RPMI8226 (cell line): ENCODE measurements at regions not wholly inside any gene's neighbourhood (a gene's known extent, or its start where the extent isn't known, plus 50 kb on each side); places are given as distances from the start of the nearest gene placed in this dataset.
"Not testable (repeated sequence)": the region's sequence is repeated elsewhere in the genome, so short reads cannot be mapped to it uniquely, and the experiment has no call there.

Experiments used
- DNase-seq: peaks from one replicate; pipeline ENCODE4 v3.0.0-alpha.2; 2015

DNA sequence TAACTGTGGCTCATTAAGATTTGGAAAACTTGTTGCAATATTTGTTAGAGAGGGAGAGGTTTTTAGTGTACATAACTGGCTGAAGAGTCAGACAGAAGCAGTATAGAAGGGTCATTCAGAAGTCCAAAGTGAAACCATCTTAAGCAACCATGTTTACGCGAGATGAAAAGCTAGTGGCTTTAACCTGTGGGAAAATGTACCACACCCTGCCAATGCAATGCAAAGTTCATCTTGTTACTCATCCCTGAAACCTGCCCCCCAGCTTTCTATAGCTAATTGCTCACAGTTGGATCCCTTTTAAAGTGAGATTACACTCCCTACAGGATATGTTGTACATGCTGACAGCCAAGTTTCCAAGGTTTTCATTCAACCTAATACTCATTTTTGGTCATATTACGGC lies 96.7 kb upstream of the RAPGEF2 start:
- DNase-seq = no peak

DNA sequence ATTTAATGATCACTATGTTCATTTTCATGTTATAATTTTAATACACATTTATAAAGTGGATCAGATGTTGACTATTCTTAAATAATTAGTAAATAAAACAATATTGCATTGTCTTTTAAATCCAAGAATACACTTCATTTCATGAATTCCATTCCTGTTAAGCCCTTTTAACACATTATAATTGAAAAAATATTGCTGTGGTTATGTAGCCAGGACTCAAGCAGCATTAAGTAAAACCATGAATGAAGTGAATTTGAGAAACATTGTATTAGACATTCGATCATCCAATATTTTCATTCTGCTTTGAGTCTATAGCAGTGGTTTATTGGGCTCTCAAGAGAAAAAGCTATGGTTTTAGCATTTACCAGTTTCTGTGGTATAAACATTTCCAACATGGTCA lies 94.2 kb upstream of the RAPGEF2 start:
- DNase-seq = no peak

GRCh38 chr4:159009521-159009920 lies 93.4 kb upstream of the RAPGEF2 start:
- no peak for DNase-seq

GRCh38 chr4:159010100-159010499 lies 92.8 kb upstream of the RAPGEF2 start:
- DNase-seq = no peak

DNA sequence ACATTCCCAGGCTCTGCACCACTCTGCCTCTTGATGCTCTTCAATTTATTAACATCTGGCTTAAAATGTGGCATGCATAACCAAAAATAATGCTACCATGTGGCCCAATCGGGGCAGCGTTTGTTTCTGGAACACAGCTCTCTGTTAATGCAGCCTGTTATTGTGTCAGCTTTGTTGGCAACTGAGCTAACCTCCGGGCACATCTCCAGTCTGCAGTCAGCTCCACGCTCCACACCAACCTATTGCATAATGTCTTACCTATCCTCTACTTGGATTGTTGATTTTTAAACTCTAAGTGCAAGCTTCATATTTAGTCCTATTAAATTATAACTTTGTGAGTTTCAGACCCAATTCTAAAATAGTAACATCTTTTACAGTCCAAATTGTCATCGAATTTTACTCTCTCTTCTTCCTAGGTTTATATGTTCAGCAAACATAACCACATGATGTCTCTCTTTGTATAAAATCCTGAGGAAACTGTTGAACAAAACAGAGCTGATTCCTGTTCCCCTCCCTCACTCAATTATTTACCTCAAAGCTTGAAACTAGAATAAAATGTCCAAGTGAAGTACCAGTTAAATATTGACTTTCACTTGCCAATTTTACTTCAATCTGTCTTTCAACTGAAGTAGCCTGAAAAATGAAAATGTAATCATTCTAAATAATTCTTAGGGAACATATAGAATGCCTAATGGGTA lies 92.2 kb upstream of the RAPGEF2 start:
- DNase-seq = no peak

GRCh38 chr4:159012381-159012780 lies 90.5 kb upstream of the RAPGEF2 start:
- DNase-seq = no peak

DNA sequence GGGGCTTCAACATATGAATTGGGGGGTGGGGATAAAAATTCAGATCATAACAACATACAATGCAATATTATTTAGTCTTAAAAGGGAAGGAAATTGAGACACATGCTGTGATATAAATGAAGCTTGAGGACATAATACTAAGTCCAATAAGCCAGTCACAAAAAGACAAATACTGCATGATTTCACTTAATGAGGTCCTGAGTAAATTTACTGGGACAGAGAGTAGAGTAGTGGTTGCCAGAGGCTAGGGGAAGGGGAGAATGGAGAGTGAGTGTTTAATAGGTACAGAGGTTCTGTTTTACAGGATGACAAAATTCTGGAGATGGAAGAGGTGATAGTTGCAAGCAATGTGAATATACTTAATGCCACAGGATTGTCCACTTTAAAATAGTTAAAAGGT lies 89.2 kb upstream of the RAPGEF2 start:
- no peak for DNase-seq

DNA sequence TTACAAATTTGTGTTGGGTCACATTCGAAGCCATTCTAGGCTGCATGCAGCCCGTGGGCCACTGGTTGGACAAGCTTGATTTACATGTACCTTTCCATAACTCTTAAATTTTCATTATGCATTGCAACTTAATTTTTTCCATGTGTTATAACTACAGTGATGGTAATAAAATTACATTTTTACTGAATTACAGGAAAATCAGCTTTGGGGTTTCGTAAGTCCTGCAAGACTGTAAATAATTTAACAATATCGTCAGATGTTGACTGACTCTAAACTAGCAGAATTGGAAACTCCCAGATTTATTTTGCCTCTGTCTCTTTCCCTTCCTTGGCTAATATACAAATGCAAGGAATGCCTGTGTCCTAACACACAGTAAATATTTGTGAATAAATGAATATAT lies 88.0 kb upstream of the RAPGEF2 start:
- DNase-seq = no peak

DNA sequence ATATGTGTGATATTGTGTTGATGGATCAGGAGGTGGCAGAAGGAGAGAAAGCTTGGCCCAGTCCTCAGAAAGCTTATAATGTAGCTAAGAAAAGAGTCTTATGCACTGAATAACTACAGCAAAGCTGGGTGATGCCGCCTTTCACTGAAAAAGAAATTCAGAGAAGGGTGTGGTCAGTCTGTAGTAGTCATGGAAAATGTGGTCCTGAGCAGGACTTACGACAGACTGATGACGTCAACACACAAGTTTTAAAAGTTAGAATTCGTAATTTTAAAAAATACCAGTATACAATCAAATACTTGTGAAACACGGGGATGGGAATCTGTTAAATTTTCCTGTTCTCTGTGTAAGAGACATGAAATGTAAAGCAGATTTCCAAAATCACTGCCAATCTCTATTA lies 87.0 kb upstream of the RAPGEF2 start:
- DNase-seq = no peak

GRCh38 chr4:159016593-159017024 lies 86.3 kb upstream of the RAPGEF2 start:
- peak; percentile 14 for DNase-seq

GRCh38 chr4:159017323-159018026 lies 85.4 kb upstream of the RAPGEF2 start:
- DNase-seq = no peak

- DNase-seq = no peak
Measured at GRCh38 chr4:159018062-159018629, 84.7 kb upstream of the RAPGEF2 start.

DNA sequence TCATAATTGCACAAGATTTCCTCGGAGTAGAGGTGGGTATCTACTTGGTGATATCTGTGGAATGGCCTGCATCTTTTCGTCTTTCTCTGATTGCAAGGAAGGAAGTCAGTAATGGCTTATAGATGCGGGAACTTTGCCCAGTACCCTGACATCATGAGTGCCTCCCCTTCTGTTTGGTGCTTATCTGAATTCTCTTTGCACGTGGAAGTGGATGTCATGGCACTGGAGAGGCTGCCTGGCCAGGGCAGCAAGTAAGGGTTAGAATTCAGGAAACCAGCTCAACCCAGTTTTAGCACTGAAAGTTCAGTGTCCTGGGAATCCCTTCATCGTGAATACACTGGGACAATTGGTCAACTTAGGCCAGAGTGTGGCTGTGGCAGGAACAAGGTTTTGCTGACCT lies 83.5 kb upstream of the RAPGEF2 start:
- no peak for DNase-seq

DNA sequence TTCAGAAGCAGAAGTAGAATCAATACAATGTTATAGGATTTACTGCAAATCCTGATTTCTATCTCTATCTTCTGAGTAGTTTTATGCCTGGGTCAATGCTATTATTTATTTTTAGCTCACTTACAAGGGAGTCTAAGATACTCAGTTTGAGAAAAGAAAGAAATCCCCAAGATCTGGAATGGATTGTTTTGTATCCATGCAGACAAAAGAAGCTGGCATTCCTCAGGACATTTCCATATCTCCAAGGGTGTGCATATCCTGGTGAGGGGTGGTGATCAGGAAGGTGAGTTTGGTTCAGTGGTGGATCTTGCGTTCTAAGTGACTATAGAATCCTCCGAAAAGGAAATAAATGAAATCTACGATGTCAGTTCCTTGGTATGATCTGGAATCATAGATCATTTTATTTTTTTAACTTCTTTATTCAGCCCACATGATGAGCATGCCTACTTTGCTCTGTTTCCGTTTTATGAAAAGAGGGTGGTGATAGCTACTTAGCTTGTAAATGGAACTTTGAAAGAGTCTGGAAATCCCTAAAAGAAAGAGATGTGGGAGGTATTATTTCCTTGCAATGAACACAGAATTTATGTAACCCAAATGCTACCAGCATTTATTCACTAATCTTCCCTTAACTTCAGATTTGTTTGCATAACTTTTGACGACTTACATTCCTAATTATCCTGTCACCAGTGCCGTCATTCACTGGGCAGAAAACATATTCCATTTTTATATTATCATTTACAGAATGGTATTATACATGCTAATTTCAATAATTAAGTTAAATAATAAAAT lies 81.1 kb upstream of the RAPGEF2 start:
- no peak for DNase-seq

DNA sequence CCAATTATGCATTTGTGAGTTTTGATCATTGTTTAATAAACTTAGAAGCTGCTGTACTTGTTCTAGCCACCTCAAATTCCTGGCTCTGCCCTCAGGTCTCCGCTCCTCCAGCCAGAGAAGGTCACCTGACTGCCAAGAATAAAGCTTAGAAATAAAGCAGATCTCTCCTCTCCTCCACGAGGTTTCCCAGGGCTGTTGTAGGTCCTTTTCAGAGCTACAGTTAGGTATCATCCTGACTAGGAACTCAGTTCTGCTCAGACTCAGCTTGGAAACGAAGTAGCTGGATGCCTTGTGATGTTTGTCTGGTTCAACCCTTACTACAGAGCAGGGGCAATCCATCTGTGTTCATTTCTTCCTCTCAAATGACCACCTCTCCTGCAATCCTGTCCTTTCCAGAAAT lies 79.1 kb upstream of the RAPGEF2 start:
- DNase-seq = no peak

- no peak for DNase-seq
Measured at GRCh38 chr4:159024266-159024665, 78.6 kb upstream of the RAPGEF2 start.

GRCh38 chr4:159024828-159025227 lies 78.1 kb upstream of the RAPGEF2 start:
- DNase-seq = no peak

DNA sequence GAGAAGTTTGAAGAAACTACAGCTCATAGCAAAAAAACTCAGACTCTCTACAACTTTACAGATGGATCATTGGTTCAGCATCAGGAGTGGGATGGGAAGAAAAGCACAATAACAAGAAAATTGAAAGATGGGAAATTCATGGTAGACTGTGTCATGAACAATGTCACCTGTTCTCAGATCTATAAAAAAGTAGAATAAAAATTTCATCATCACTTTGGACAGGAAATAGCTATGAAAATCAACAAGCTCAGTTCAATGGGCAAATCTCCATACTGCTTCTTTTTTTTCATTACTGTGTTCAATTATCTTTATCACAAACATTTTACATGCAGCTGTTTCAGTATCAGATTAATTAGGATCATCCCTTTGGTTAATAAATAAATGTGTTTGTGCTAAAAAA lies 76.5 kb upstream of the RAPGEF2 start:
- no peak for DNase-seq

- DNase-seq = no peak
Measured at GRCh38 chr4:159027535-159027934, 75.3 kb upstream of the RAPGEF2 start.

- DNase-seq = no peak
Measured at GRCh38 chr4:159029481-159029880, 73.4 kb upstream of the RAPGEF2 start.

- DNase-seq = not testable (repeated sequence)
Measured at GRCh38 chr4:159030297-159030696, 72.6 kb upstream of the RAPGEF2 start.

GRCh38 chr4:159035570-159035969 lies 67.3 kb upstream of the RAPGEF2 start:
- no peak for DNase-seq

DNA sequence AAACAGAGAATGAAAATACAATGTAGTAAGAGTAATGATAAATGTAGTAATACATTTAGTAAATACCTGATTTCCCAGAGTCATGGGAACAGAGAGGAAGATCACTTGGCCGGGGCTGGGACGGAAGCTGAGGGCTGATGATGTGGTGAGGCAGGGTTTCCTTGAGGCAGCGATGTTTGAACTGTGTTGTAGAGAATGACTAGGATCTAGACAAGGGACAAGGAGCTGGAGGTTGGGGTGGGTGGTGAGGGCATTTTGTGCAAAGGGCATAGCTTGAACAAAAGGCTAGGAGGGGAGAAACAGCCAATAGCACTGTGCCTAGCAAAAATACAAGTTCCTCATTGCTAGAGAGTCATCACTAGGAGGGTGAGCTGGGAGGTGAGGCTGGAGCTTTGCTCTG lies 64.3 kb upstream of the RAPGEF2 start:
- DNase-seq = no peak
